NCI-H1092 treated with DMSO at 0.1 percent for 48 hours (cell line): ENCODE measurements at regions not wholly inside any gene's neighbourhood (a gene's known extent, or its start where the extent isn't known, plus 50 kb on each side); places are given as distances from the start of the nearest gene placed in this dataset.

ENCODE experiments used
- DNase-seq: peaks from one replicate; lab custom pipeline; 2025; lab: John Stamatoyannopoulos, UW

GRCh38 chr12:66910366-66910974 is 231.6 kb upstream of the GRIP1 start:
- DNase-seq: no peak

GRCh38 chr12:66915306-66915904 is 236.5 kb upstream of the GRIP1 start:
- no peak for DNase-seq

- no peak for DNase-seq
Observed at GRCh38 chr12:66916189-66916588, 237.3 kb upstream of the GRIP1 start.

- no peak for DNase-seq
Observed at GRCh38 chr12:66919466-66919865, 240.6 kb upstream of the GRIP1 start.

DNA sequence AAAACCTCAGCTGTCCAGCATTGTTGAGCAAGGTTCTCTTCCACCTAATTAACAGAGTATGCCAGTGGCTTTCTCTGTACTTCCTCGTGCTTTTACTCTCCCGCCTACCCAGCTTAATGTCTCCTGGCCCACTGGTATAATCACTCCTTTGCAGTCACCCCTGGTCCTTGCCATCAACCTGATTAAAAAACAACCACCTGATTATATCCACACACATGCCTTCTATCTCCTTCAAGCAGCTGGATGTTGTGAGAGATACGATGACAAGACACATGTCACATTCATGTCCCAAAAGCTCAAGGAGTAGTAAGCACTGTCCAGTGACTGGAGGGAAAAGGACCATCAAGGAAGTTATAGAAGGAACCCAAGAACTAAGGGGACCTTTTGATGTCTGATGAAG is 241.3 kb upstream of the GRIP1 start:
- DNase-seq: no peak

DNA sequence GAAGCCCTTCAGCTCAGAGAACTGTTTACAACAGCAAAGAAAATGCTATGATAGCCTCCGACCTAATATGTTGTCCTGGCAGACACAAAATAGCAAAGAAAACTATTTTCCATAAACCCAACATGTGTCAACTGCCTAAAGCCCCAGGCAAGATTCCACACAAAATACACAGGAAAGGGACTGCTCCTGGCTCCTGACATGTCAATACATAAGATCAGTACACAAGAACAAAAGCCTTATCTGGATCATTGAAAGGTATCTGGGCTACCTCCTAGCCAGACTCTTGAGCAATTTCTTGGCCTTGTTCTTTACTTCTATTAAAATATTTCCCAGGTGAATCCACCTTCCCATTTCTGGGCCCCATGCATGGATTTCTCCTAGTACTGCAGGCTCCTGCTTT is 242.3 kb upstream of the GRIP1 start:
- DNase-seq: no peak

GRCh38 chr12:66925083-66925482 is 246.2 kb upstream of the GRIP1 start:
- no peak for DNase-seq

GRCh38 chr12:66929121-66929520 is 250.2 kb upstream of the GRIP1 start:
- DNase-seq: no peak

GRCh38 chr12:66931091-66931490 is 252.2 kb upstream of the GRIP1 start:
- no peak for DNase-seq

GRCh38 chr12:66932126-66932525 is 253.2 kb upstream of the GRIP1 start:
- no peak for DNase-seq

- no peak for DNase-seq
Observed at GRCh38 chr12:66934302-66935062, 255.6 kb upstream of the GRIP1 start.

DNA sequence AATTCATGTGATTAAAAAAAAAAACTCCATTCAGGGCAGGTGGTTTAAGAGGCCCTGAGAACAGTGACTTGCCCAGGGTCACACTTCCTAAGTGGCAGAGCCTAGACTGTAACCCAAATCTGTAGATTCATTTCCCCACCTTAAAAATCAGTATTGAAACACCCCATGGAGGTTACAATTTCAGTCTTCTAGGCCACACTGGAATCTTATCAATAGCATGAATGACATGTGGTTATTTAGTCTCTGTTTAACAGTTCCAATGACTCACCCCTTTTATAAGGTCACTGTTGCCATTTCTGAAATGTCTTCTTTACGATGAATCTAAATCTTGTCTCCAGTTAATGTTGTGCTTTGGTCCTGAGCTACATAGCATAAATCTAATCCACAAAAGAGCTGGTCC is 262.3 kb upstream of the GRIP1 start:
- DNase-seq: no peak

GRCh38 chr12:66942741-66943465 is 264.0 kb upstream of the GRIP1 start:
- no peak for DNase-seq

DNA sequence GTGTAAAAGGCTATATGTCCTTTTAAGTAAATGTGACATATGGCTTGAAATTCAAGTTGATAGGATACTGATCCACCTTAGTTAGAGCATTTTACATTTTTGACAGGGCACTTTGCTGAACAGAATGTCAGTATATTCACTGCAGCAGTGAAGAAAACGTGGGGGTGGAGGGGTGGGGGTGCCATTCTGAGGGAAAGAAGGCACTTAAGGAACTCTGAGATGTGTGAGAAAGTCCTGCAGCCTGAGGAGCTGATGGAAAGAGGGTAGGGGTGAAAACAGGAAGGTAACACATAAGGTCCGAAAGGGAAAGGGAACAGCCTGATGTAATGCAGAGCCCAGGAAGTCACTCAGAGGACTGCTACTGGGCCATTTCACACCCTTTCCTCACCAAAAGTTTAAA is 265.5 kb upstream of the GRIP1 start:
- no peak for DNase-seq

- DNase-seq: no peak
Observed at GRCh38 chr12:66945189-66945817, 266.4 kb upstream of the GRIP1 start.

DNA sequence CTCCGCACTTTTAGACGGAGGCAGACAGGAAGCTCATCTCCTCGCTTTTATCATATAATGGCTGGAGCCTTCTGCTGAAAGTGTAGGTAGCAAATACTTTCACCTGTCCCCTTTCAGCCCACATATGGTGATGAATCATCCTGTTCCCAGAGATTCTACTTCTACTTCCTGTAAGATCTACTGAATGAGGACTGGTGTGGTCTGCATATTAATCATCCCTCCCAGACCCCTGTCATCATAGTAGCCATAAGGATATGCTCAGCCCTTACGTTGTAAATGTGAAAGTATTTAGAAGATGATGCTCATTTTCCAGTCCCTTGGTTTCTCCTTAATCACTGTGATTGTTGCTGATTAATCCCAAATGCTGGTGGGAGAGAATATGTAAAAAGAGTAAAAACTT is 268.2 kb upstream of the GRIP1 start:
- DNase-seq: no peak

GRCh38 chr12:66952668-66953067 is 273.8 kb upstream of the GRIP1 start:
- no peak for DNase-seq

DNA sequence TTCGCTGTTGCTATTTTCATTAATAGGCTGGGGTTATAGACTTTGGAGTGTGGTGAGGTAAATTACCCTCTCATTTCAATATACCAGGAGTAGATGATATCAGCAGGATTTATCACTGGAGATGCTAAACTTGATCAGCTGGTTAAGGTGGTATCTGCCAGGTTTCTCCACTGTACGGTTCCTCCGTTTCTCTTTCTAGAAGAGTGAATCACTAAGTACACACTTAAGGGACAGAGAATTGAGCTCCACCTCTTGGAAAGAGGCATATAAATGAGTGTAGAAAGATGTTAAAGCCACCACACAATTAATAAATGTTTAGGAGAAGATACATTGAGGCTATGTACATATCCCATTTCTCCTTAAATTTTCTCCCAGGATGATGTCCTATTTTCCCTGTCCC is 277.4 kb upstream of the GRIP1 start:
- DNase-seq: no peak

- DNase-seq: no peak
Observed at GRCh38 chr12:66959276-66959675, 280.4 kb upstream of the GRIP1 start.

GRCh38 chr12:66960006-66960405 is 281.1 kb upstream of the GRIP1 start:
- DNase-seq: no peak

DNA sequence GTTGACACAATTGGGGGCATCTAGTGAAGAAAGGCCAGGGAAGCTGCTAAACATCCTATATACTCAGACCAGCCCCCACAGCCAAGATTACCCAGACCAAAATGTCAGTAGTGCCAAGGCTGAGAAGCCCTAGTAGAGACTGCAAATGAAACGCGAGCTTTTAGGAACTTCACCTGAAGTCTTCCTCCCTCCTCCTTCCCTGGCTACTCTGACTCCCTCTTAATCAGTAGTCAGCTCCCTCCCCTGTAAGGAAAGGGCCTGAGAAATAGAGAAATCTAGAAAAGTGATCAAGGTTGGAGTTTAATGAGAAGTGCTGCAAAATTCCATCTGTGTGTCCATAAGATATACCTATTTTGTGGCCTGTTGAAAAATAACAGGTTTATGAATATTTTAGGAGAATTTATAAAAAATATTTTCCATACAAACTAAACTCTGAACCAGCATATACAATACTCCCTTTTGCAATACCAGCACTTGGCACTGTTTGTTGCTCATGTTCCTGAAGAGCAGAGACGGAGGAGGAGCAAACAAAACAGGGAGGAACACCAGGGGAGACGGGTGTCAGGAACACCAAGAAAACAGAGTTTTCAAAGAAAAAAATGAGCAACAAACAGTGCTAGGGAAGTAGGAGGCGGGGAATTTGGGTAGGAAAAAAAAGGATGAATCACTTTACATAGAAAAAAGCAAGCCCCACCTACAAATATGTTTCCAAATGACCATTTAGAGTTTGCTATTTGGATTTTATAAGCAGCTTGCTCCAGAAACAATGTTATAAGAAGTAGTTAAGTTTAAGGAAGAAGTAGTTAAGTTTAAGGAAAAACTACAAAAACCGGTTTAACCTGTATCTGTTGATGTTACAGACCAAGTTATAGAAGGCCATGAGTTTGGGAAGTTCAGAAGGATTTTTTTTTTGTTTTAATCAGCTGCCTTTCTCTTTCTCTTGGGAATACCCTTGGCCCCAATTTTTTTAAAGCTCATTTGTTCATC is 282.1 kb upstream of the GRIP1 start:
- DNase-seq: no peak
